ENCODE measurements at regions not wholly inside any gene's neighbourhood (a gene's known extent, or its start where the extent isn't known, plus 50 kb on each side); places are given as distances from the start of the nearest gene placed in this dataset.

DNA sequence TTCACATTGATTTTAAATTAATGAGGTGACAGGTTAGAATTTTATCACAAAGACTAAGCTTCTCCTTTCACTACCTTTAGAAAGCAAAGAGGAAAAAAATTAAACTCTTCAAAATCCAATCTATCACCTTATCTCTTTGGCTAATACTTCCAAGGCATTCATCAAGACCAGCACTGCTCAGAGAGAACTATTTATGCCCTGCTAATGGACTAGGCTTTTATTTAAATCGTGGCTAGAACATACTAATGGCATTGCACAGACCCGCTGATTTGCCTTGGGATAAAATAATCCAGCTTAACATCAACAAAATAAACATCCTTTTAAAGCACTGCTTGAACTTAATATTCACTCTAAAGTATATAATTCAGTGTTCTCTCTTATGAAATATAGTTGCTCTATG lies 880.4 kb downstream of the HACE1 start:
- TF ChIP-seq, protein P1, sequence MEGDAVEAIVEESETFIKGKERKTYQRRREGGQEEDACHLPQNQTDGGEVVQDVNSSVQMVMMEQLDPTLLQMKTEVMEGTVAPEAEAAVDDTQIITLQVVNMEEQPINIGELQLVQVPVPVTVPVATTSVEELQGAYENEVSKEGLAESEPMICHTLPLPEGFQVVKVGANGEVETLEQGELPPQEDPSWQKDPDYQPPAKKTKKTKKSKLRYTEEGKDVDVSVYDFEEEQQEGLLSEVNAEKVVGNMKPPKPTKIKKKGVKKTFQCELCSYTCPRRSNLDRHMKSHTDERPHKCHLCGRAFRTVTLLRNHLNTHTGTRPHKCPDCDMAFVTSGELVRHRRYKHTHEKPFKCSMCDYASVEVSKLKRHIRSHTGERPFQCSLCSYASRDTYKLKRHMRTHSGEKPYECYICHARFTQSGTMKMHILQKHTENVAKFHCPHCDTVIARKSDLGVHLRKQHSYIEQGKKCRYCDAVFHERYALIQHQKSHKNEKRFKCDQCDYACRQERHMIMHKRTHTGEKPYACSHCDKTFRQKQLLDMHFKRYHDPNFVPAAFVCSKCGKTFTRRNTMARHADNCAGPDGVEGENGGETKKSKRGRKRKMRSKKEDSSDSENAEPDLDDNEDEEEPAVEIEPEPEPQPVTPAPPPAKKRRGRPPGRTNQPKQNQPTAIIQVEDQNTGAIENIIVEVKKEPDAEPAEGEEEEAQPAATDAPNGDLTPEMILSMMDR (IDR thresholded peaks at IDR 0.05; ENCODE audit: borderline replicate concordance): no peak
- no peaks in the 10 kb centered on the region for H3K4me1 ChIP-seq
- H3K27ac ChIP-seq (replicated peaks): no peak overlapping the region
- no peak overlapping the region for H3K4me3 ChIP-seq
- H3K27me3 ChIP-seq (ENCODE audit: low read depth): no peaks in the 10 kb centered on the region
- DNase-seq: no peak
- H3K9me3 ChIP-seq (replicated peaks): no peaks in the 10 kb centered on the region
- no peaks in the 10 kb centered on the region for H3K36me3 ChIP-seq
- intact Hi-C loops (cut with micrococcal nuclease): no loop called here

DNA sequence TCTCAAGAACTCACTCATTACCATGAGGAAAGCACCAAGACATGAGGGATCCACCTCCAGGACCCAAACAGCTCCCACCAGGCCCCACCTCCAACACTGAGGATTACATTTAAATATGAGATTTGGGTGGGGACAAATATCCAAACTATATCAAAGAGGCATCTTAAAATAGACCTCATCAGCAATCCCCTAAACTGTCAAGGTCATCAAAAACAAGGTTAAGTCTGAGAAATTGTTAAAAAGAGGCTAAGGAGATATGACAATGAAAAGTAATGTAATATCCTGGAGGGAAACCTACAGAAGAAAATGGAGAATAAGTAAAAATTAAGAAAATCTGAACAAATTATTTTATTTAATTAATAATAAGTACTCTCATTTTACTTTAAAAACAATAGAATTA lies 922.3 kb downstream of the HACE1 start:
- H3K4me3 ChIP-seq: no peak overlapping the region
- H3K36me3 ChIP-seq: no peaks in the 10 kb centered on the region
- no peak overlapping the region for H3K27ac ChIP-seq (replicated peaks)
- intact Hi-C loops (cut with micrococcal nuclease): no loop called here
- H3K9me3 ChIP-seq (replicated peaks): peaks cover 19% of the 10 kb centered on the region
- DNase-seq: no peak
- TF ChIP-seq, protein P1 (IDR thresholded peaks at IDR 0.05; ENCODE audit: borderline replicate concordance): no peak
- no peaks in the 10 kb centered on the region for H3K27me3 ChIP-seq (ENCODE audit: low read depth)
- no peaks in the 10 kb centered on the region for H3K4me1 ChIP-seq

DNA sequence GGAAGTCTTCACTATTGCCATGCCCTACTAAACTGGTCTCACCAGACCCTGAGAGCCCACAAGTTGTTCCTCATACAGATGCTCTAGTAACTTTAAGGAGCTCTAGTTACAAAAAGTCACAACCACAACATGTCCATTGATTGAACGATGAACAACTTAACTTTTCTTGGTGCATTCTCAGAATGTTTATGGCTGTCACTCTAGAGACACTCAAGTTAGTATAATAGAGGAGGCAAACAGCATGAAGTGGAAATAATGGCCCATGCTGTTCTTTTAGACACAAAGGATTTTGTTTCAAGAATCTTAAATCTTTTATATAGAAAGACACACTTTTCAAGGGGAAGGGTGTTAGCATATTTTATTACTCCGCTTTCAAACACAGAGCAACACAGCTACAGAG lies 934.4 kb downstream of the HACE1 start:
- TF ChIP-seq, protein P1 (IDR thresholded peaks at IDR 0.05; ENCODE audit: borderline replicate concordance): no peak
- intact Hi-C loops (cut with micrococcal nuclease): no loop called here
- Histone ChIP-seq H3K9me3 (replicated peaks) (peaks cover 34% of the 10 kb centered on the region), H3K36me3 (no peaks in the 10 kb centered on the region), H3K4me3 (no peak overlapping the region), H3K4me1 (no peaks in the 10 kb centered on the region), H3K27ac (replicated peaks) (no peak overlapping the region), H3K27me3 (ENCODE audit: low read depth) (no peaks in the 10 kb centered on the region)
- DNase-seq: no peak

DNA sequence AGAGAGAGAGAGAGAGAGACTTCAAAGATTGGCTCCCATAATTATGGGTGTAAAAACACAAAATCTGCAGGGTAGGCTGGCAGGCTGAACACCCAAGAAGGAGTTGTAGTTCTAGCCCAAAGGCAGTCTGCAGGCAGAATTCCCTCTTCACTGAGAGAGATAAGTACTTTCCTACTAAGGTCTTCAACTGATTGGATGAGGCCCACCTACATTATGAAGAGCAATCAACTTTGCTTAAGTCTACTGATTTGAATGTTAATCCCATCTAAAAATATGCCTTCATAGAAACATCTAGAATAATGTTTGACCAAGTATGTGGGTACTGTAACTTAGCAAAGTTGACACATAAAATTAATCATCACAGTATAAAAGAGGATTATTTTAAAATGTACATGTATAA lies 949.7 kb downstream of the HACE1 start:
- TF ChIP-seq, protein P1 (IDR thresholded peaks at IDR 0.05; ENCODE audit: borderline replicate concordance): no peak
- intact Hi-C loops (cut with micrococcal nuclease): no loop called here
- Histone ChIP-seq H3K27ac (replicated peaks) (no peak overlapping the region), H3K4me3 (no peak overlapping the region), H3K27me3 (ENCODE audit: low read depth) (no peaks in the 10 kb centered on the region), H3K4me1 (no peaks in the 10 kb centered on the region), H3K36me3 (no peaks in the 10 kb centered on the region), H3K9me3 (replicated peaks) (peaks cover 39% of the 10 kb centered on the region)
- DNase-seq: no peak

DNA sequence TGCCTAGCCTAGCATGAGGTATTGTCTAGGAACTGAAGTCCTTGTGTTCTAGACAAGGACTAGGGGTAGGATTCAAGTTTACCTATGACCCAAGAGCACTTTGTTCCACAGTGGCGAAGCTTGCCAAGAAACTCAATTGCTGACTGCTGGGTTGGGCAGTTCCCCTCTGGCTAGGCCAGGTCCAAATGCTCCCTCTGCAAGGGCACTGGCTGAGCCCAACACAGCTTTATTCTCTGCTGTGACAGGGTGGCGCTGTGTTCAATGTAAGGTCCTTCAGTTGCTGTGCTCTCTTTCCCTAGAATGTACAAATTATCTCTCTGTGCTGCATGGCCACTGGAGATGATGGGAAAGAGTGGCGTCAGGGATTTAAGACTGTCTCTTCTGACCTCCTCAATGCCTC lies 950.8 kb downstream of the HACE1 start:
- no peak for DNase-seq
- Histone ChIP-seq H3K27me3 (ENCODE audit: low read depth) (no peaks in the 10 kb centered on the region), H3K27ac (replicated peaks) (no peak overlapping the region), H3K4me1 (no peaks in the 10 kb centered on the region), H3K36me3 (no peaks in the 10 kb centered on the region), H3K4me3 (no peak overlapping the region), H3K9me3 (replicated peaks) (peaks cover 50% of the 10 kb centered on the region)
- intact Hi-C loops (cut with micrococcal nuclease): no loop called here
- TF ChIP-seq, protein P1 (IDR thresholded peaks at IDR 0.05; ENCODE audit: borderline replicate concordance): no peak

DNA sequence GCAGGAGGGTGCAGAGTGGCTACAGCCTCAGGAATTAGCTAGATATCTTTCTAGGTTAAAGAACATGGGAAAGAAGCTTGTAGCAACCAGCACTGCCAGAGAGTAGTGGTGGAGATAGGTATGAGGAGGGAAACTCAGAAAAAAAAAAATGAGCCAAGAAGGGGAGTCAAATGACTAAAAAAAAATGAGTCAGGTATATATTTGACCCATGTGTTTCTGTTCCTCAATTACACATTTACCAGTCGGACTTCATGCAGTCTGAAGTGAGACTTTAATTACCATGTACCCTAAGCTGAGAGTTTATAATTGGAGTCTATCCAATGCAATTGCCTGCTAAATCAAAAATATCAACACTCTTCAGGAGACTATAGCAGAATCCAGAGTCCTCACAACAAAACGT lies 964.6 kb downstream of the HACE1 start:
- Histone ChIP-seq H3K27ac (replicated peaks) (no peak overlapping the region), H3K4me3 (no peak overlapping the region), H3K27me3 (ENCODE audit: low read depth) (no peaks in the 10 kb centered on the region), H3K36me3 (no peaks in the 10 kb centered on the region), H3K4me1 (no peaks in the 10 kb centered on the region), H3K9me3 (replicated peaks) (peaks cover 17% of the 10 kb centered on the region)
- intact Hi-C loops (cut with micrococcal nuclease): no loop called here
- TF ChIP-seq, protein P1 (IDR thresholded peaks at IDR 0.05; ENCODE audit: borderline replicate concordance): no peak
- no peak for DNase-seq

Data from left ventricle myocardium inferior (tissue), 1 donor.